ENCODE measurements at regions not wholly inside any gene's neighbourhood (a gene's known extent, or its start where the extent isn't known, plus 50 kb on each side); places are given as distances from the start of the nearest gene placed in this dataset.
"Not testable (repeated sequence)": the region's sequence is repeated elsewhere in the genome, so short reads cannot be mapped to it uniquely, and the experiment has no call there.

DNA sequence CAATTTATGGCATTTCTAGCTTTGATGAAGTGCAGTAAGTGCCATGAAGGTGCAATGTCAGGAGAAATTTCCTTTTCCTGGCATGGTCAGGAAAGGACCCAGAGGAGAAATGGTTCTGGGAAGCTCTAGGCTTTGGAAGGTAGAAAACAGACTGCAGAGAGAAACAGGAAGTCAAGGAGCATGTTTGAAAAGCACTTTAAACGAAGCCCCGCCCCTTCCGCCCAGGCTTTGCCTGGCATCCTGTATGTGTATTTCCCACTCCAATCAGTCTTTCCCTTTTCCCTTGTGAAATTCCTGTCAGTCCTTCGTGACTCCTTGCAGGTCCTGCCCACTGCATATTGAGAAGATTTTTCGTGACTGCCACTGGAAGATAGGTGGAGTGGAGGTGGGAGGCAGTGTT, 320.9 kb upstream of the SASH1 start:
- Histone ChIP-seq H3K79me1 (ENCODE audit: low read depth in 1 of 2, low read length in 2 of 2) (no peaks in the 10 kb centered on the region), H4K20me1 (ENCODE audit: insufficient read depth, low read length) (no peaks in the 10 kb centered on the region), H3K18ac (ENCODE audit: low read depth, low read length) (no peak overlapping the region), H3K4me1 (ENCODE audit: control insufficient read depth, insufficient read depth, low read length) (no peaks in the 10 kb centered on the region), H3K27me3 (ENCODE audit: control insufficient read depth, insufficient read depth, low read length) (no peaks in the 10 kb centered on the region), H2BK5ac (ENCODE audit: low read depth, low read length, poor library complexity, severe bottlenecking) (no peak overlapping the region), H4K91ac (ENCODE audit: insufficient read depth, low read depth, low read length) (no peak overlapping the region), H3K9me1 (ENCODE audit: insufficient read depth, low read length) (no peaks in the 10 kb centered on the region), H3K27ac (ENCODE audit: insufficient read depth, low read length) (no peak overlapping the region), H3K4me3 (ENCODE audit: insufficient read depth, low read depth, low read length) (no peak overlapping the region), H2AFZ (replicated peaks; ENCODE audit: low read length, poor library complexity) (no peak overlapping the region), H3K4ac (ENCODE audit: low read depth, low read length) (no peak overlapping the region), H3K4me2 (ENCODE audit: low read depth, low read length) (no peak overlapping the region), H3K9ac (ENCODE audit: low read depth, low read length) (no peak overlapping the region), H3K56ac (ENCODE audit: extremely low read depth, insufficient read depth, low read length) (no peak overlapping the region), H3K23ac (ENCODE audit: low read depth, low read length) (no peak overlapping the region), H2BK15ac (ENCODE audit: low read depth, low read length) (no peak overlapping the region), H2AK5ac (ENCODE audit: low read depth, low read length) (no peak overlapping the region), H4K8ac (ENCODE audit: low read depth in 2 of 2, low read length in 2 of 2) (no peak overlapping the region), H2AK9ac (replicated peaks; ENCODE audit: low read depth, low read length, poor library complexity) (no peak overlapping the region), H3K14ac (replicated peaks; ENCODE audit: low read depth, low read length) (no peak overlapping the region), H2BK20ac (ENCODE audit: low read depth, low read length) (no peak overlapping the region), H4K5ac (ENCODE audit: low read depth, low read length) (no peak overlapping the region), H3K9me3 (ENCODE audit: control insufficient read depth, insufficient read depth, low read length) (no peaks in the 10 kb centered on the region), H2BK120ac (ENCODE audit: low read depth, low read length) (no peak overlapping the region), H3K36me3 (ENCODE audit: control insufficient read depth, insufficient read depth, low read length) (no peaks in the 10 kb centered on the region)
- in situ Hi-C loops (cut with MboI; ENCODE audit: low sequenced_read_pairs) (no loop called here), intact Hi-C loops (cut with micrococcal nuclease) (loop anchor here (5.0 kb wide), 1 partner anchor 779 kb away; no protein-coding TSS in a partner anchor), dilution Hi-C loops (cut with HindIII; ENCODE audit: low sequenced_read_pairs, unreplicated experiment) (no loop called here)
- no TSS peak for BruUV-seq (replicated peaks)
- no peak for DNase-seq
- TF ChIP-seq, protein P1, sequence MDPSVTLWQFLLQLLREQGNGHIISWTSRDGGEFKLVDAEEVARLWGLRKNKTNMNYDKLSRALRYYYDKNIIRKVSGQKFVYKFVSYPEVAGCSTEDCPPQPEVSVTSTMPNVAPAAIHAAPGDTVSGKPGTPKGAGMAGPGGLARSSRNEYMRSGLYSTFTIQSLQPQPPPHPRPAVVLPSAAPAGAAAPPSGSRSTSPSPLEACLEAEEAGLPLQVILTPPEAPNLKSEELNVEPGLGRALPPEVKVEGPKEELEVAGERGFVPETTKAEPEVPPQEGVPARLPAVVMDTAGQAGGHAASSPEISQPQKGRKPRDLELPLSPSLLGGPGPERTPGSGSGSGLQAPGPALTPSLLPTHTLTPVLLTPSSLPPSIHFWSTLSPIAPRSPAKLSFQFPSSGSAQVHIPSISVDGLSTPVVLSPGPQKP (IDR thresholded peaks at IDR 0.05; ENCODE audit: borderline replicate concordance, low read depth, low read length) = no peak
- TF ChIP-seq MXI1 (IDR thresholded peaks at IDR 0.05; ENCODE audit: borderline replicate concordance, low read depth, low read length) = no peak
- no peak for TF ChIP-seq CHD1 (IDR thresholded peaks at IDR 0.05; ENCODE audit: low read depth, low read length)
- no peak for TF ChIP-seq BHLHE40 (IDR thresholded peaks at IDR 0.05; ENCODE audit: low read depth, low read length)
- TF ChIP-seq FOS (IDR thresholded peaks at IDR 0.05; ENCODE audit: low read depth, low read length) = no peak
- TF ChIP-seq CEBPB (IDR thresholded peaks at IDR 0.05; ENCODE audit: low read depth, low read length) = no peak
- no peak for ATAC-seq (ENCODE audit: low read depth)
- ChIA-PET POLR2A (ENCODE audit: unreplicated experiment) (no interaction called here), CTCF (no interaction called here)
- WGBS, 2 experiments (ENCODE audit: extremely low coverage in 2 of 2, insufficient read length in 1 of 2) = no CpG with 5 or more reads among the region's 5 CpGs

DNA sequence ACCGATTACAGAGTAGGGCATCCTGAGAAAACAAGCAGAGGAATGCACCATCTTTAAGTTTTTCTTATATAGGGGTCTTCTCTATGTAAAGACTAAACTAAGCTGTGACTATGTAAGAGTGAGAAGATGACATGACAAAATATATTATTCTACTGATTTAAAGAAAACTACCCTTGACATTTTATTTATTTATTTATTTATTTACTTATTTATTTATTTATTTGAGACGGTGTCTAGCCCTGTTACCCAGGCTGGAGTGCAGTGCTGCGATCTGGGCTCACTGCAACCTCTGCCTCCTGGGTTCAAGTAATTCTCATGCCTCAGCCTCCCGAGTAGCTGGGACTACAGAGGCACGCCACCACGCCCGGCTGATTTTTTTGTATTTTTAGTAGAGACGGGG, 320.4 kb upstream of the SASH1 start:
- H3K27ac ChIP-seq (ENCODE audit: insufficient read depth, low read length); H2BK20ac ChIP-seq (ENCODE audit: low read depth, low read length); H3K18ac ChIP-seq (ENCODE audit: low read depth, low read length); H3K9ac ChIP-seq (ENCODE audit: low read depth, low read length); CTCF ChIA-PET; H4K91ac ChIP-seq (ENCODE audit: insufficient read depth, low read depth, low read length); H2BK5ac ChIP-seq (ENCODE audit: low read depth, low read length, poor library complexity, severe bottlenecking); ATAC-seq (ENCODE audit: low read depth); H2AK9ac ChIP-seq (replicated peaks; ENCODE audit: low read depth, low read length, poor library complexity); H4K5ac ChIP-seq (ENCODE audit: low read depth, low read length); H3K27me3 ChIP-seq (ENCODE audit: control insufficient read depth, insufficient read depth, low read length); H3K4me1 ChIP-seq (ENCODE audit: control insufficient read depth, insufficient read depth, low read length); H4K20me1 ChIP-seq (ENCODE audit: insufficient read depth, low read length); dilution Hi-C loops (cut with HindIII; ENCODE audit: low sequenced_read_pairs, unreplicated experiment); POLR2A ChIA-PET (ENCODE audit: unreplicated experiment); BruUV-seq (replicated peaks); H3K56ac ChIP-seq (ENCODE audit: extremely low read depth, insufficient read depth, low read length); H2AFZ ChIP-seq (replicated peaks; ENCODE audit: low read length, poor library complexity); in situ Hi-C loops (cut with MboI; ENCODE audit: low sequenced_read_pairs); H3K14ac ChIP-seq (replicated peaks; ENCODE audit: low read depth, low read length); H3K9me3 ChIP-seq (ENCODE audit: control insufficient read depth, insufficient read depth, low read length); H2AK5ac ChIP-seq (ENCODE audit: low read depth, low read length); H3K4me2 ChIP-seq (ENCODE audit: low read depth, low read length); H3K4ac ChIP-seq (ENCODE audit: low read depth, low read length); H3K79me1 ChIP-seq (ENCODE audit: low read depth in 1 of 2, low read length in 2 of 2); H4K8ac ChIP-seq (ENCODE audit: low read depth in 2 of 2, low read length in 2 of 2); H2BK120ac ChIP-seq (ENCODE audit: low read depth, low read length); H3K23ac ChIP-seq (ENCODE audit: low read depth, low read length); H3K36me3 ChIP-seq (ENCODE audit: control insufficient read depth, insufficient read depth, low read length); H3K4me3 ChIP-seq (ENCODE audit: insufficient read depth, low read depth, low read length); H2BK15ac ChIP-seq (ENCODE audit: low read depth, low read length); DNase-seq; H3K9me1 ChIP-seq (ENCODE audit: insufficient read depth, low read length): not testable (repeated sequence)
- 90% methylated on average over 4 of the region's 8 CpGs; no CpG with 5 or more reads in 1 of the 2 experiments for WGBS, 2 experiments (ENCODE audit: extremely low coverage in 2 of 2, insufficient read length in 1 of 2)
- intact Hi-C loops (cut with micrococcal nuclease) = loop anchor here (5.0 kb wide), 1 partner anchor 780 kb away; no protein-coding TSS in a partner anchor

Measured in IMR-90 (cell line).